ENCODE measurements at regions not wholly inside any gene's neighbourhood (a gene's known extent, or its start where the extent isn't known, plus 50 kb on each side); places are given as distances from the start of the nearest gene placed in this dataset.

DNA sequence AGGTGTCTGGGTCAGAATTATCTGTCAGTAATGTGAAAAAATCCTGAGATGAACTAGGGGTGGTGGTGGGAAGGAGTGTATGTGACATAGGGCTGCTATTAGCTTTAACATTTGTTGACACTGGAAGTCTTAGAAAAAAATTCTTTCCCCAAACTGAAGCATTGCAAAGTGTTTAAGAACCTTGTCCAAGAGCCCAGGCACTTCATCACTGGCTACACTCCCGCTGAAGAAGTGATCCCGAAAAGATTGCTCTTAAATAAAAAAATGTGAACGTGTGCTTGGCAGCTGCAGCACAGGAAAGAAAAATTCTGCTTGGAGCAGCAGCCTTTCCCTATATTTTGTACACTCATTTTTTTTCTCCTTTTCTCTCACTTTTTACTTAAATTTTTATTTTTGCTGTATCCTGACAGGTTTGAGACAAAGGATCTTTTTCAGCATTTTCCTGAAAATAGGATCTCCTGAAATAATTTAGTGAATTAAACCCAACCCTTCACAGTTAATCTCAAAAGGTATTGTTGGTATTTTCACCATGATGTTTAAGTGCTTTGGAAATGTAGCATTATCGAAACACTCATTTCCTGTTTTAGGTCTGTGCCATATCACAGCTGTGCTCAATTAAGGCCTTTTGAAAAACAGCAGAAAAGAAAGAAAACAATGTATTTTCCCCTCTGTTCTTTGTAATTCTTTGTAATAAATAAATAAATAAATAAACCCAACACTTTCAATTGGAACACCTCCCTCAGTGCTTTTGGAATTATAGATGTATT is 477.6 kb downstream of the ZNF385D start:
- H3K4me1 Mint-ChIP-seq (ENCODE audit: low read depth, unreplicated experiment) = peaks cover 18% of the 10 kb centered on the region
- BruUV-seq (replicated peaks) = no TSS peak
- intact Hi-C loops (cut with micrococcal nuclease; ENCODE audit: unreplicated experiment) = loop anchor here (5.0 kb wide), 1 partner anchor 119 kb away; no protein-coding TSS in a partner anchor
- H3K4me3 Mint-ChIP-seq (ENCODE audit: low read depth, unreplicated experiment) = no peak overlapping the region
- CTCF ChIA-PET = no interaction called here
- peak overlapping the region; percentile 12 for H3K27ac Mint-ChIP-seq (ENCODE audit: unreplicated experiment)
- H3K36me3 Mint-ChIP-seq (ENCODE audit: insufficient read depth, unreplicated experiment) = no peaks in the 10 kb centered on the region
- no peak for DNase-seq
- peaks cover 3% of the 10 kb centered on the region for H3K9me3 Mint-ChIP-seq (ENCODE audit: low read depth, unreplicated experiment)
- no peaks in the 10 kb centered on the region for H3K27me3 Mint-ChIP-seq (ENCODE audit: unreplicated experiment)
- TF ChIP-seq, protein P1, sequence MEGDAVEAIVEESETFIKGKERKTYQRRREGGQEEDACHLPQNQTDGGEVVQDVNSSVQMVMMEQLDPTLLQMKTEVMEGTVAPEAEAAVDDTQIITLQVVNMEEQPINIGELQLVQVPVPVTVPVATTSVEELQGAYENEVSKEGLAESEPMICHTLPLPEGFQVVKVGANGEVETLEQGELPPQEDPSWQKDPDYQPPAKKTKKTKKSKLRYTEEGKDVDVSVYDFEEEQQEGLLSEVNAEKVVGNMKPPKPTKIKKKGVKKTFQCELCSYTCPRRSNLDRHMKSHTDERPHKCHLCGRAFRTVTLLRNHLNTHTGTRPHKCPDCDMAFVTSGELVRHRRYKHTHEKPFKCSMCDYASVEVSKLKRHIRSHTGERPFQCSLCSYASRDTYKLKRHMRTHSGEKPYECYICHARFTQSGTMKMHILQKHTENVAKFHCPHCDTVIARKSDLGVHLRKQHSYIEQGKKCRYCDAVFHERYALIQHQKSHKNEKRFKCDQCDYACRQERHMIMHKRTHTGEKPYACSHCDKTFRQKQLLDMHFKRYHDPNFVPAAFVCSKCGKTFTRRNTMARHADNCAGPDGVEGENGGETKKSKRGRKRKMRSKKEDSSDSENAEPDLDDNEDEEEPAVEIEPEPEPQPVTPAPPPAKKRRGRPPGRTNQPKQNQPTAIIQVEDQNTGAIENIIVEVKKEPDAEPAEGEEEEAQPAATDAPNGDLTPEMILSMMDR (IDR thresholded peaks at IDR 0.05; ENCODE audit: unreplicated experiment) = no peak

GRCh38 chr3:21271606-21272016 is 479.4 kb downstream of the ZNF385D start:
- no peak for DNase-seq
- peaks cover 18% of the 10 kb centered on the region for H3K4me1 Mint-ChIP-seq (ENCODE audit: low read depth, unreplicated experiment)
- intact Hi-C loops (cut with micrococcal nuclease; ENCODE audit: unreplicated experiment) = loop anchor here (5.0 kb wide), 1 partner anchor 121 kb away; no protein-coding TSS in a partner anchor
- BruUV-seq (replicated peaks) = no TSS peak
- H3K4me3 Mint-ChIP-seq (ENCODE audit: low read depth, unreplicated experiment) = no peak overlapping the region
- peaks cover 3% of the 10 kb centered on the region for H3K9me3 Mint-ChIP-seq (ENCODE audit: low read depth, unreplicated experiment)
- TF ChIP-seq, protein P1 (IDR thresholded peaks at IDR 0.05; ENCODE audit: unreplicated experiment) = no peak
- H3K36me3 Mint-ChIP-seq (ENCODE audit: insufficient read depth, unreplicated experiment) = no peaks in the 10 kb centered on the region
- CTCF ChIA-PET = no interaction called here
- no peaks in the 10 kb centered on the region for H3K27me3 Mint-ChIP-seq (ENCODE audit: unreplicated experiment)
- no peak overlapping the region for H3K27ac Mint-ChIP-seq (ENCODE audit: unreplicated experiment)

GRCh38 chr3:21269882-21270281 is 481.1 kb downstream of the ZNF385D start:
- intact Hi-C loops (cut with micrococcal nuclease; ENCODE audit: unreplicated experiment) = loop anchor here (5.0 kb wide), 1 partner anchor 122 kb away; no protein-coding TSS in a partner anchor
- no peak overlapping the region for H3K27ac Mint-ChIP-seq (ENCODE audit: unreplicated experiment)
- no peaks in the 10 kb centered on the region for H3K36me3 Mint-ChIP-seq (ENCODE audit: insufficient read depth, unreplicated experiment)
- peaks cover 18% of the 10 kb centered on the region for H3K4me1 Mint-ChIP-seq (ENCODE audit: low read depth, unreplicated experiment)
- no TSS peak for BruUV-seq (replicated peaks)
- no peak overlapping the region for H3K4me3 Mint-ChIP-seq (ENCODE audit: low read depth, unreplicated experiment)
- H3K27me3 Mint-ChIP-seq (ENCODE audit: unreplicated experiment) = no peaks in the 10 kb centered on the region
- CTCF ChIA-PET = no interaction called here
- TF ChIP-seq, protein P1 (IDR thresholded peaks at IDR 0.05; ENCODE audit: unreplicated experiment) = no peak
- H3K9me3 Mint-ChIP-seq (ENCODE audit: low read depth, unreplicated experiment) = no peaks in the 10 kb centered on the region
- DNase-seq = no peak

GRCh38 chr3:21260507-21260906 is 490.5 kb downstream of the ZNF385D start:
- peaks cover 43% of the 10 kb centered on the region for H3K4me1 Mint-ChIP-seq (ENCODE audit: low read depth, unreplicated experiment)
- DNase-seq = no peak
- H3K27ac Mint-ChIP-seq (ENCODE audit: unreplicated experiment) = peak overlapping the region; percentile 66
- H3K27me3 Mint-ChIP-seq (ENCODE audit: unreplicated experiment) = no peaks in the 10 kb centered on the region
- CTCF ChIA-PET = no interaction called here
- H3K4me3 Mint-ChIP-seq (ENCODE audit: low read depth, unreplicated experiment) = peak overlapping the region; percentile 23
- TF ChIP-seq, protein P1 (IDR thresholded peaks at IDR 0.05; ENCODE audit: unreplicated experiment) = no peak
- intact Hi-C loops (cut with micrococcal nuclease; ENCODE audit: unreplicated experiment) = no loop called here
- H3K9me3 Mint-ChIP-seq (ENCODE audit: low read depth, unreplicated experiment) = no peaks in the 10 kb centered on the region
- no peaks in the 10 kb centered on the region for H3K36me3 Mint-ChIP-seq (ENCODE audit: insufficient read depth, unreplicated experiment)
- BruUV-seq (replicated peaks) = no TSS peak

All from Calu3 (cell line).